Activated CD8-positive, alpha-beta T cell treated with anti-CD3 and anti-CD28 coated beads for 36 hours (primary cell): ENCODE measurements at regions not wholly inside any gene's neighbourhood (a gene's known extent, or its start where the extent isn't known, plus 50 kb on each side); places are given as distances from the start of the nearest gene placed in this dataset.

ENCODE experiments used
- ATAC-seq: fragments of 200-7000 bp; cut with Tn5 transposase; one replicate; pipeline ENCODE4 v1.10.0; 2021; ENCODE audit warnings: mild to moderate bottlenecking, moderate library complexity
- CTCF ChIA-PET: fragments of 350-600 bp; sonication (Branson Sonifier 250); formaldehyde crosslinking; loops from one replicate; lab custom pipeline; 2021; ENCODE audit warnings: antibody characterized with exemption; lab: Charles Lee
- POLR2A ChIA-PET: fragments of 350-600 bp; sonication (Branson Sonifier 250); formaldehyde crosslinking; loops from one replicate; lab custom pipeline; 2021; ENCODE audit warnings: antibody characterized with exemption; lab: Charles Lee
- DNase-seq: peaks from one replicate; pipeline ENCODE4 v3.0.0-alpha.2; 2020
- H3K27ac Mint-ChIP-seq: one replicate; pipeline ENCODE4 v1.8.0; 2021; ENCODE audit warnings: mild to moderate bottlenecking, mixed read lengths
- H3K27me3 Mint-ChIP-seq: one replicate; pipeline ENCODE4 v1.8.0; 2021; ENCODE audit warnings: mixed read lengths
- H3K36me3 Mint-ChIP-seq: one replicate; pipeline ENCODE4 v1.8.0; 2021; ENCODE audit warnings: low read depth, mixed read lengths
- H3K4me1 Mint-ChIP-seq: one replicate; pipeline ENCODE4 v1.8.0; 2021; ENCODE audit warnings: low read depth, mixed read lengths
- H3K4me3 Mint-ChIP-seq: one replicate; pipeline ENCODE4 v1.8.0; 2021; ENCODE audit warnings: mild to moderate bottlenecking, moderate library complexity, mixed read lengths
- H3K9me3 Mint-ChIP-seq: one replicate; pipeline ENCODE4 v1.8.0; 2021; ENCODE audit warnings: mixed read lengths
- CTCF ChIP-seq: fragments of 200-600 bp; IDR thresholded peaks from one replicate; pipeline ENCODE4 v1.8.0; 2022; ENCODE audit warnings: antibody characterized with exemption, mild to moderate bottlenecking
- intact Hi-C: fragments of 100-400 bp; cut with micrococcal nuclease; formaldehyde crosslinking; loops from one replicate; pipeline ENCODE4 v1.10.0; 2022

- intact Hi-C loops = no loop called here
- no peaks in the 10 kb centered on the region for H3K27me3 Mint-ChIP-seq
- CTCF ChIA-PET = no interaction called here
- no peak overlapping the region for H3K4me3 Mint-ChIP-seq
- no peak for TF ChIP-seq CTCF
- ATAC-seq (no peak), DNase-seq (no peak)
- H3K4me1 Mint-ChIP-seq = no peaks in the 10 kb centered on the region
- no peak overlapping the region for H3K27ac Mint-ChIP-seq
- no peaks in the 10 kb centered on the region for H3K36me3 Mint-ChIP-seq
- H3K9me3 Mint-ChIP-seq = peaks cover 4% of the 10 kb centered on the region
- POLR2A ChIA-PET = no interaction called here
Measured at GRCh38 chr4:46684041-46684440, 225.0 kb downstream of the COX7B2 start.

GRCh38 chr4:46676364-46676763 lies 232.7 kb downstream of the COX7B2 start:
- H3K27me3 Mint-ChIP-seq = no peaks in the 10 kb centered on the region
- no peaks in the 10 kb centered on the region for H3K4me1 Mint-ChIP-seq
- DNase-seq = no peak
- ChIA-PET CTCF (no interaction called here), POLR2A (no interaction called here)
- no peaks in the 10 kb centered on the region for H3K36me3 Mint-ChIP-seq
- intact Hi-C loops = no loop called here
- H3K9me3 Mint-ChIP-seq = peaks cover 2% of the 10 kb centered on the region
- TF ChIP-seq CTCF = no peak
- H3K27ac Mint-ChIP-seq = no peak overlapping the region
- H3K4me3 Mint-ChIP-seq = no peak overlapping the region
- no peak for ATAC-seq

- intact Hi-C loops = no loop called here
- DNase-seq (no peak), ATAC-seq (no peak)
- POLR2A ChIA-PET = no interaction called here
- no peak for TF ChIP-seq CTCF
- no peak overlapping the region for H3K4me3 Mint-ChIP-seq
- no peaks in the 10 kb centered on the region for H3K4me1 Mint-ChIP-seq
- no peak overlapping the region for H3K27ac Mint-ChIP-seq
- no peaks in the 10 kb centered on the region for H3K36me3 Mint-ChIP-seq
- CTCF ChIA-PET = no interaction called here
- H3K9me3 Mint-ChIP-seq = peaks cover 2% of the 10 kb centered on the region
- H3K27me3 Mint-ChIP-seq = no peaks in the 10 kb centered on the region
Measured at GRCh38 chr4:46674326-46674725, 234.7 kb downstream of the COX7B2 start.

DNA sequence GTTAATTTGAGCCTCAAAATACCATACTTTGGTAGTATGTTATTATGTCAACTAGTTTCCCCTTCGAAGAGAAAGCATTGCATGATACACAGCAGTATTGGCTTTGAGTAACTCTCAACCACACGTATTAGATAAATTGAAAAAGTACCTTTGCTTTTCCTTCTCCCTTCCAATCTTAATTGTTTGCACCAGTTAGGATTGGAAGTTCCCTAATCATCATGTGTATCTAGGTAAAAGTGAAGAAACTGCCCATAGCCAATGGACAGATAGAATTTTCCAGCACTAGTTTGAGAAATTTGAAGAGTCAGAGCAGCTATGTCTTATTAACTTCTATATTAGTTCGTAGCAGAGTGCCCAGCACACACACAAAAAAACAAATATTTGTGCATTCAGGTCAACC lies 241.3 kb downstream of the COX7B2 start:
- no peaks in the 10 kb centered on the region for H3K4me1 Mint-ChIP-seq
- no peaks in the 10 kb centered on the region for H3K36me3 Mint-ChIP-seq
- peaks cover 5% of the 10 kb centered on the region for H3K9me3 Mint-ChIP-seq
- intact Hi-C loops = no loop called here
- ATAC-seq (no peak), DNase-seq (no peak)
- H3K4me3 Mint-ChIP-seq = no peak overlapping the region
- no peak for TF ChIP-seq CTCF
- no peaks in the 10 kb centered on the region for H3K27me3 Mint-ChIP-seq
- ChIA-PET CTCF (no interaction called here), POLR2A (no interaction called here)
- no peak overlapping the region for H3K27ac Mint-ChIP-seq

DNA sequence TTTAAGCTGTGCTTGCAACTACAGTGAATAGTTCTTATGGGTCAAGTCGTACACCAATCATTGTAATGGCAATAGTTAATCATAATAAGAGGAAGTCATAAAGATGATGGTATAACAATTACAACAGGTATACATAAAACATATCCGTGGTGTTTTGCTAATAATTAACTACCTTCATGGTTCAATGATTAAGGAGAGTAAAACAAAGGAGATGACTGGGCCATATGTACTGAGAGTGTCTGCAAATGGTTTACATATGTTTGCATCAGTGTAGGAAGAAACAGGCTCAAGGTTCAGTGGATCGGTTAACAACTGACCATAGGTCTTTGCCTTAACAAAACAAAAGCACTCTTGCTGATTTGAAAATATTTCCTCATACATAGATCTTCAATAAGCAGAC lies 253.0 kb downstream of the COX7B2 start:
- Mint-ChIP-seq H3K36me3 (no peaks in the 10 kb centered on the region), H3K4me1 (no peaks in the 10 kb centered on the region), H3K27ac (no peak overlapping the region), H3K9me3 (peaks cover 3% of the 10 kb centered on the region), H3K27me3 (no peaks in the 10 kb centered on the region), H3K4me3 (no peak overlapping the region)
- no peak for TF ChIP-seq CTCF
- POLR2A ChIA-PET = no interaction called here
- ATAC-seq (no peak), DNase-seq (no peak)
- intact Hi-C loops = no loop called here
- CTCF ChIA-PET = no interaction called here
